ENCODE measurements at regions not wholly inside any gene's neighbourhood (a gene's known extent, or its start where the extent isn't known, plus 50 kb on each side); places are given as distances from the start of the nearest gene placed in this dataset.

- H3K4me3 ChIP-seq (ENCODE audit: low read depth, low read length), result no peak overlapping the region
- no peak for DNase-seq (ENCODE audit: low read depth)
- no peak for TF ChIP-seq CTCF (IDR thresholded peaks at IDR 0.05; ENCODE audit: insufficient read depth, low read depth, low read length)
Observed at GRCh38 chr7:98555403-98555802, 61.7 kb upstream of the NPTX2 start.

GRCh38 chr7:98553666-98554065 is 63.4 kb upstream of the NPTX2 start:
- H3K4me3 ChIP-seq (ENCODE audit: low read depth, low read length), result no peak overlapping the region
- TF ChIP-seq CTCF (IDR thresholded peaks at IDR 0.05; ENCODE audit: insufficient read depth, low read depth, low read length), result no peak
- no peak for DNase-seq (ENCODE audit: low read depth)

- TF ChIP-seq CTCF (IDR thresholded peaks at IDR 0.05; ENCODE audit: insufficient read depth, low read depth, low read length), result no peak
- H3K4me3 ChIP-seq (ENCODE audit: low read depth, low read length), result no peak overlapping the region
- DNase-seq (ENCODE audit: low read depth), result no peak
Observed at GRCh38 chr7:98551611-98552273, 65.3 kb upstream of the NPTX2 start.

GRCh38 chr7:98548971-98549370 is 68.1 kb upstream of the NPTX2 start:
- H3K4me3 ChIP-seq (ENCODE audit: low read depth, low read length), result no peak overlapping the region
- no peak for DNase-seq (ENCODE audit: low read depth)
- no peak for TF ChIP-seq CTCF (IDR thresholded peaks at IDR 0.05; ENCODE audit: insufficient read depth, low read depth, low read length)

GRCh38 chr7:98548370-98548769 is 68.7 kb upstream of the NPTX2 start:
- TF ChIP-seq CTCF (IDR thresholded peaks at IDR 0.05; ENCODE audit: insufficient read depth, low read depth, low read length), result no peak
- no peak for DNase-seq (ENCODE audit: low read depth)
- no peak overlapping the region for H3K4me3 ChIP-seq (ENCODE audit: low read depth, low read length)

GRCh38 chr7:98541101-98541500 is 76.0 kb upstream of the NPTX2 start:
- H3K4me3 ChIP-seq (ENCODE audit: low read depth, low read length), result no peak overlapping the region
- no peak for TF ChIP-seq CTCF (IDR thresholded peaks at IDR 0.05; ENCODE audit: insufficient read depth, low read depth, low read length)
- DNase-seq (ENCODE audit: low read depth), result no peak

- no peak for DNase-seq (ENCODE audit: low read depth)
Observed at GRCh38 chr7:98539865-98540264, 77.2 kb upstream of the NPTX2 start.

More at GRCh38 chr7:98539865-98540264, 77.2 kb upstream of the NPTX2 start:
- TF ChIP-seq CTCF (IDR thresholded peaks at IDR 0.05; ENCODE audit: insufficient read depth, low read depth, low read length), result no peak
- no peak overlapping the region for H3K4me3 ChIP-seq (ENCODE audit: low read depth, low read length)
